ENCODE measurements at regions not wholly inside any gene's neighbourhood (a gene's known extent, or its start where the extent isn't known, plus 50 kb on each side); places are given as distances from the start of the nearest gene placed in this dataset.

DNA sequence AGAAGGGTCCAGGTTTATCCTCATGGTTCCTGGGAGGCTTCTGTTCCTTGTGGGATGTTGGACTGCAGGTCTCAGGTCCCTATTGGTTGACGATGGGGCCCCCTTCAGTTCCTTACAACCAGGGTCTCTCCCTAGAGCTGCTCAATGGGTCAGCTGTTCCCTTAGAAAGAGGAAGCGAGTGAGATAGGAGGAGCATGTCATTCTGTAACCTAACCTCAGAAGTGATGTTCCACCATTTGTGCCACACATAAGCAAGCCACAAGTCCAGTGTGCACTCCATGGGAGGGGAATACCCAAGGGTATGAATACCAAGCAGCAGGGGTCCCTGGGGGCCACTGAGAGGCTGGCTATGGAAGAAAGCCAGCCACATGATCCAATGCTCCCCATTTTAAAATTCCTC, 192.7 kb downstream of the GATA3 start:
- TF ChIP-seq, protein P1, sequence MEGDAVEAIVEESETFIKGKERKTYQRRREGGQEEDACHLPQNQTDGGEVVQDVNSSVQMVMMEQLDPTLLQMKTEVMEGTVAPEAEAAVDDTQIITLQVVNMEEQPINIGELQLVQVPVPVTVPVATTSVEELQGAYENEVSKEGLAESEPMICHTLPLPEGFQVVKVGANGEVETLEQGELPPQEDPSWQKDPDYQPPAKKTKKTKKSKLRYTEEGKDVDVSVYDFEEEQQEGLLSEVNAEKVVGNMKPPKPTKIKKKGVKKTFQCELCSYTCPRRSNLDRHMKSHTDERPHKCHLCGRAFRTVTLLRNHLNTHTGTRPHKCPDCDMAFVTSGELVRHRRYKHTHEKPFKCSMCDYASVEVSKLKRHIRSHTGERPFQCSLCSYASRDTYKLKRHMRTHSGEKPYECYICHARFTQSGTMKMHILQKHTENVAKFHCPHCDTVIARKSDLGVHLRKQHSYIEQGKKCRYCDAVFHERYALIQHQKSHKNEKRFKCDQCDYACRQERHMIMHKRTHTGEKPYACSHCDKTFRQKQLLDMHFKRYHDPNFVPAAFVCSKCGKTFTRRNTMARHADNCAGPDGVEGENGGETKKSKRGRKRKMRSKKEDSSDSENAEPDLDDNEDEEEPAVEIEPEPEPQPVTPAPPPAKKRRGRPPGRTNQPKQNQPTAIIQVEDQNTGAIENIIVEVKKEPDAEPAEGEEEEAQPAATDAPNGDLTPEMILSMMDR (conservative IDR thresholded peaks at IDR 0.05) = no peak
- no peak for TF ChIP-seq EZH2 (IDR thresholded peaks at IDR 0.05; ENCODE audit: low read depth)
